GM12864 (cell line): ENCODE measurements at regions not wholly inside any gene's neighbourhood (a gene's known extent, or its start where the extent isn't known, plus 50 kb on each side); places are given as distances from the start of the nearest gene placed in this dataset.

Experiments
- DNase-seq: peaks from one replicate; pipeline ENCODE4 v3.0.0-alpha.2; 2011; ENCODE audit warnings: low read depth
- H3K4me3 ChIP-seq: 2 replicates; pipeline ENCODE4 v1.5.1; 2011; ENCODE audit warnings: mild to moderate bottlenecking, low read depth, low read length, control low read depth
- CTCF ChIP-seq: IDR thresholded peaks from 2 replicates; pipeline ENCODE4 v1.5.1; 2011; ENCODE audit warnings: low read depth, mild to moderate bottlenecking, moderate library complexity, low read length, control low read depth, inconsistent platforms; ENCODE audit errors: missing control alignments

GRCh38 chr12:114740448-114740847 is 56.5 kb upstream of the TBX3 start:
- no peak overlapping the region for H3K4me3 ChIP-seq
- no peak for DNase-seq
- no peak for TF ChIP-seq CTCF

GRCh38 chr12:114738460-114739184 is 54.6 kb upstream of the TBX3 start:
- no peak overlapping the region for H3K4me3 ChIP-seq
- no peak for TF ChIP-seq CTCF
- no peak for DNase-seq

GRCh38 chr12:114735680-114736374 is 51.9 kb upstream of the TBX3 start:
- H3K4me3 ChIP-seq: no peak overlapping the region
- no peak for DNase-seq

GRCh38 chr12:114735011-114735410 is 51.0 kb upstream of the TBX3 start:
- no peak for DNase-seq
- no peak overlapping the region for H3K4me3 ChIP-seq
- no peak for TF ChIP-seq CTCF

More at GRCh38 chr12:114735680-114736374, 51.9 kb upstream of the TBX3 start:
- no peak for TF ChIP-seq CTCF

GRCh38 chr12:114733919-114734318 is 49.9 kb upstream of the TBX3 start:
- no peak overlapping the region for H3K4me3 ChIP-seq
- no peak for TF ChIP-seq CTCF
- DNase-seq: no peak
